NCI-H82 (cell line): ENCODE measurements at regions not wholly inside any gene's neighbourhood (a gene's known extent, or its start where the extent isn't known, plus 50 kb on each side); places are given as distances from the start of the nearest gene placed in this dataset.
"Not testable (repeated sequence)": the region's sequence is repeated elsewhere in the genome, so short reads cannot be mapped to it uniquely, and the experiment has no call there.

ENCODE experiments used
- DNase-seq: peaks from one replicate; lab custom pipeline; 2025; lab: John Stamatoyannopoulos, UW

- DNase-seq, result no peak
These were observed 101.4 kb upstream of the IL15 start for GRCh38 chr4:141534985-141535384.

- DNase-seq, result no peak
These were observed 98.4 kb upstream of the IL15 start for GRCh38 chr4:141538001-141538400.

GRCh38 chr4:141540643-141541042 is 95.7 kb upstream of the IL15 start:
- DNase-seq, result no peak

- no peak for DNase-seq
These were observed 94.5 kb upstream of the IL15 start for GRCh38 chr4:141541851-141542250.

GRCh38 chr4:141543176-141543575 is 93.2 kb upstream of the IL15 start:
- no peak for DNase-seq

- no peak for DNase-seq
These were observed 92.7 kb upstream of the IL15 start for GRCh38 chr4:141543706-141544105.

GRCh38 chr4:141548791-141549190 is 87.6 kb upstream of the IL15 start:
- DNase-seq, result no peak

- DNase-seq, result no peak
These were observed 76.3 kb upstream of the IL15 start for GRCh38 chr4:141560056-141560455.

- no peak for DNase-seq
These were observed 73.7 kb upstream of the IL15 start for GRCh38 chr4:141562649-141563048.

- no peak for DNase-seq
These were observed 72.7 kb upstream of the IL15 start for GRCh38 chr4:141563723-141564122.

- not testable (repeated sequence) for DNase-seq
These were observed 71.4 kb upstream of the IL15 start for GRCh38 chr4:141564961-141565360.

- no peak for DNase-seq
These were observed 70.8 kb upstream of the IL15 start for GRCh38 chr4:141565379-141566089.

- peak; percentile 27 for DNase-seq
These were observed 69.0 kb upstream of the IL15 start for GRCh38 chr4:141567326-141567915.

GRCh38 chr4:141569141-141569540 is 67.2 kb upstream of the IL15 start:
- no peak for DNase-seq

- no peak for DNase-seq
These were observed 66.1 kb upstream of the IL15 start for GRCh38 chr4:141570290-141570689.

GRCh38 chr4:141571362-141571761 is 65.0 kb upstream of the IL15 start:
- DNase-seq, result no peak

GRCh38 chr4:141571793-141572192 is 64.6 kb upstream of the IL15 start:
- no peak for DNase-seq

- no peak for DNase-seq
These were observed 62.7 kb upstream of the IL15 start for GRCh38 chr4:141573678-141574077.

GRCh38 chr4:141575884-141576283 is 60.5 kb upstream of the IL15 start:
- DNase-seq, result no peak

- no peak for DNase-seq
These were observed 59.7 kb upstream of the IL15 start for GRCh38 chr4:141576585-141577110.

- no peak for DNase-seq
These were observed 57.9 kb upstream of the IL15 start for GRCh38 chr4:141578451-141578850.

- DNase-seq, result peak; percentile 8
These were observed 55.9 kb upstream of the IL15 start for GRCh38 chr4:141580523-141580922.
